SK-N-SH treated with all-trans-retinoic acid at 6 μM for 48 hours (cell line): ENCODE measurements at regions not wholly inside any gene's neighbourhood (a gene's known extent, or its start where the extent isn't known, plus 50 kb on each side); places are given as distances from the start of the nearest gene placed in this dataset.

ENCODE experiments used
- ARNTL ChIP-seq: fragments of 450-650 bp; formaldehyde crosslinking; IDR thresholded peaks from 2 replicates; pipeline ENCODE4 v1.5.0; 2020; ENCODE audit warnings: low read depth, mild to moderate bottlenecking, moderate library complexity, borderline replicate concordance
- ESRRG ChIP-seq: fragments of 250-450 bp; sonication (Bioruptor Pico); IDR thresholded peaks from 2 replicates; pipeline ENCODE4 v1.6.1; 2021; ENCODE audit warnings: mild to moderate bottlenecking
- GLIS3 ChIP-seq: fragments of 250-450 bp; sonication (Bioruptor Pico); IDR thresholded peaks from 2 replicates; pipeline ENCODE4 v1.5.0; 2020; ENCODE audit warnings: mild to moderate bottlenecking, moderate library complexity
- RARB ChIP-seq: fragments of 250-450 bp; sonication (Bioruptor Pico); IDR thresholded peaks from 2 replicates; pipeline ENCODE4 v1.8.0; 2021; ENCODE audit warnings: mild to moderate bottlenecking, moderate library complexity
- ZC3H10 ChIP-seq: fragments of 250-450 bp; sonication (Bioruptor Pico); IDR thresholded peaks from 2 replicates; pipeline ENCODE4 v1.5.1; 2021; ENCODE audit warnings: mild to moderate bottlenecking, moderate library complexity
- ZNF70 ChIP-seq: fragments of 450-650 bp; formaldehyde crosslinking; IDR thresholded peaks from 2 replicates; pipeline ENCODE4 v1.5.0; 2020; ENCODE audit warnings: mild to moderate bottlenecking, moderate library complexity
- ZNF8 ChIP-seq: fragments of 450-650 bp; formaldehyde crosslinking; IDR thresholded peaks from 2 replicates; pipeline ENCODE4 v1.5.0; 2020; ENCODE audit warnings: mild to moderate bottlenecking, moderate library complexity
- TF ChIP-seq, protein P1 (sequence below): fragments of 250-450 bp; sonication (Bioruptor Pico); IDR thresholded peaks from 2 replicates; pipeline ENCODE4 v1.5.0; 2020; ENCODE audit warnings: mild to moderate bottlenecking, moderate library complexity
- TF ChIP-seq, protein P2 (sequence below): fragments of 250-450 bp; sonication (Bioruptor Pico); IDR thresholded peaks from 2 replicates; pipeline ENCODE4 v1.5.1; 2020; ENCODE audit warnings: low read depth, mild to moderate bottlenecking, moderate library complexity

DNA sequence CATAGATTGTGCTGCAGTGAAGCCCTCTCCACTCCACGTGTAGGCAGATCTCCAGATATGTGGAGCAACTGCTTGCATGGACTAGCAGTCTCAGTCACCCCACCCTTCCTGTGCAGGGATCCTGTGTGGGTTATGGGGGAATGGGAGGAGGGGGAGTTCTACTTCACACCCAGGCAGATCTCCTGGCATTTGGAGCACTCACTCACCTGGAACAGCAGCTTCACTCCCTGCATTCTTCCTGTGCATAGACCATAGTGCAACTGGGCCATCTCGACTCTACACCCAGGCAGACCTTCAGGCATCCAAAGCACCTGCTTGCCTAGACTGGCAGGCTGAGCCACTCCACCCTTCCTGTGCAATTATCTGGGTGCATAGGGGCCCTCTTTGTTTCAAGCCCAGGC is 96.0 kb upstream of the PCED1B start:
- TF ChIP-seq ZNF70 (no peak), ZNF8 (CRISPR knock-in tag) (no peak), RARB (CRISPR knock-in tag) (no peak), GLIS3 (CRISPR knock-in tag) (no peak), ESRRG (no peak), ARNTL (no peak), ZC3H10 (no peak)
- TF ChIP-seq, protein P1, sequence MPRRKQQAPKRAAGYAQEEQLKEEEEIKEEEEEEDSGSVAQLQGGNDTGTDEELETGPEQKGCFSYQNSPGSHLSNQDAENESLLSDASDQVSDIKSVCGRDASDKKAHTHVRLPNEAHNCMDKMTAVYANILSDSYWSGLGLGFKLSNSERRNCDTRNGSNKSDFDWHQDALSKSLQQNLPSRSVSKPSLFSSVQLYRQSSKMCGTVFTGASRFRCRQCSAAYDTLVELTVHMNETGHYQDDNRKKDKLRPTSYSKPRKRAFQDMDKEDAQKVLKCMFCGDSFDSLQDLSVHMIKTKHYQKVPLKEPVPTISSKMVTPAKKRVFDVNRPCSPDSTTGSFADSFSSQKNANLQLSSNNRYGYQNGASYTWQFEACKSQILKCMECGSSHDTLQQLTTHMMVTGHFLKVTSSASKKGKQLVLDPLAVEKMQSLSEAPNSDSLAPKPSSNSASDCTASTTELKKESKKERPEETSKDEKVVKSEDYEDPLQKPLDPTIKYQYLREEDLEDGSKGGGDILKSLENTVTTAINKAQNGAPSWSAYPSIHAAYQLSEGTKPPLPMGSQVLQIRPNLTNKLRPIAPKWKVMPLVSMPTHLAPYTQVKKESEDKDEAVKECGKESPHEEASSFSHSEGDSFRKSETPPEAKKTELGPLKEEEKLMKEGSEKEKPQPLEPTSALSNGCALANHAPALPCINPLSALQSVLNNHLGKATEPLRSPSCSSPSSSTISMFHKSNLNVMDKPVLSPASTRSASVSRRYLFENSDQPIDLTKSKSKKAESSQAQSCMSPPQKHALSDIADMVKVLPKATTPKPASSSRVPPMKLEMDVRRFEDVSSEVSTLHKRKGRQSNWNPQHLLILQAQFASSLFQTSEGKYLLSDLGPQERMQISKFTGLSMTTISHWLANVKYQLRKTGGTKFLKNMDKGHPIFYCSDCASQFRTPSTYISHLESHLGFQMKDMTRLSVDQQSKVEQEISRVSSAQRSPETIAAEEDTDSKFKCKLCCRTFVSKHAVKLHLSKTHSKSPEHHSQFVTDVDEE, result no peak
- TF ChIP-seq, protein P2, sequence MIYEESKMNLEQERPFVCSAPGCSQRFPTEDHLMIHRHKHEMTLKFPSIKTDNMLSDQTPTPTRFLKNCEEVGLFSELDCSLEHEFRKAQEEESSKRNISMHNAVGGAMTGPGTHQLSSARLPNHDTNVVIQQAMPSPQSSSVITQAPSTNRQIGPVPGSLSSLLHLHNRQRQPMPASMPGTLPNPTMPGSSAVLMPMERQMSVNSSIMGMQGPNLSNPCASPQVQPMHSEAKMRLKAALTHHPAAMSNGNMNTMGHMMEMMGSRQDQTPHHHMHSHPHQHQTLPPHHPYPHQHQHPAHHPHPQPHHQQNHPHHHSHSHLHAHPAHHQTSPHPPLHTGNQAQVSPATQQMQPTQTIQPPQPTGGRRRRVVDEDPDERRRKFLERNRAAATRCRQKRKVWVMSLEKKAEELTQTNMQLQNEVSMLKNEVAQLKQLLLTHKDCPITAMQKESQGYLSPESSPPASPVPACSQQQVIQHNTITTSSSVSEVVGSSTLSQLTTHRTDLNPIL (CRISPR knock-in tag), result no peak
